Cardiac fibroblast (primary cell): ENCODE measurements at regions not wholly inside any gene's neighbourhood (a gene's known extent, or its start where the extent isn't known, plus 50 kb on each side); places are given as distances from the start of the nearest gene placed in this dataset.
"Not testable (repeated sequence)": the region's sequence is repeated elsewhere in the genome, so short reads cannot be mapped to it uniquely, and the experiment has no call there.

Source experiments
- DNase-seq, 2 donors: peaks; one replicate each; pipeline versions ENCODE4 v3.0.0 to v3.0.0-alpha.2; 2010; ENCODE audit warnings: low read depth in 2 of 2
- H3K4me3 ChIP-seq, 2 donors: replicated peaks in 1 of 2; 1 replicate in 1 of 2; 2 replicates in 1 of 2; pipeline ENCODE4 v1.5.1; 2011; ENCODE audit warnings: low read depth in 2 of 2, low read length in 2 of 2, mild to moderate bottlenecking in 2 of 2, moderate library complexity in 1 of 2
- TF ChIP-seq, protein P1 (sequence below): IDR thresholded peaks from one replicate; pipeline ENCODE4 v1.5.1; 2011; ENCODE audit warnings: low read depth, mild to moderate bottlenecking, low read length, inconsistent platforms

DNA sequence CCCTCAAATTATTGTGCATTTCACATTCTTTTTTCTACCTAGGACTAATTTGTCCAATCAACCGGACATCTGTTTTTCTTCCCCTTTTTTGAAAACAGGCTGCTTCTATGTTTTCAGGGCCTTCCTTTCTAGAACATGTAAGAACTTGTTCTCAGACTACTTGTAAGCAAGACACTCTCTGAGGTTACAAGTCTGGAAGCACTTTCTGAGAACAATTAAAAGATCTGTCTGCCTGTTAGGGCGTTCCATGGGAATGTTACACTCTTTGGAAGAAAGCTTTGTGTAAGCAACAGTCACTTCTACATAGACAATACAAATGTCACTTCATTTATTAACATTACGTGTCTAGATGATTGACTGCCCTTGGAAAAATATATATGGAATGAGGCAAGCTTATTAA, 50.9 kb upstream of the HSPB3 start:
- TF ChIP-seq, protein P1, sequence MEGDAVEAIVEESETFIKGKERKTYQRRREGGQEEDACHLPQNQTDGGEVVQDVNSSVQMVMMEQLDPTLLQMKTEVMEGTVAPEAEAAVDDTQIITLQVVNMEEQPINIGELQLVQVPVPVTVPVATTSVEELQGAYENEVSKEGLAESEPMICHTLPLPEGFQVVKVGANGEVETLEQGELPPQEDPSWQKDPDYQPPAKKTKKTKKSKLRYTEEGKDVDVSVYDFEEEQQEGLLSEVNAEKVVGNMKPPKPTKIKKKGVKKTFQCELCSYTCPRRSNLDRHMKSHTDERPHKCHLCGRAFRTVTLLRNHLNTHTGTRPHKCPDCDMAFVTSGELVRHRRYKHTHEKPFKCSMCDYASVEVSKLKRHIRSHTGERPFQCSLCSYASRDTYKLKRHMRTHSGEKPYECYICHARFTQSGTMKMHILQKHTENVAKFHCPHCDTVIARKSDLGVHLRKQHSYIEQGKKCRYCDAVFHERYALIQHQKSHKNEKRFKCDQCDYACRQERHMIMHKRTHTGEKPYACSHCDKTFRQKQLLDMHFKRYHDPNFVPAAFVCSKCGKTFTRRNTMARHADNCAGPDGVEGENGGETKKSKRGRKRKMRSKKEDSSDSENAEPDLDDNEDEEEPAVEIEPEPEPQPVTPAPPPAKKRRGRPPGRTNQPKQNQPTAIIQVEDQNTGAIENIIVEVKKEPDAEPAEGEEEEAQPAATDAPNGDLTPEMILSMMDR: no peak
- no peak for DNase-seq
- no peak overlapping the region for H3K4me3 ChIP-seq

DNA sequence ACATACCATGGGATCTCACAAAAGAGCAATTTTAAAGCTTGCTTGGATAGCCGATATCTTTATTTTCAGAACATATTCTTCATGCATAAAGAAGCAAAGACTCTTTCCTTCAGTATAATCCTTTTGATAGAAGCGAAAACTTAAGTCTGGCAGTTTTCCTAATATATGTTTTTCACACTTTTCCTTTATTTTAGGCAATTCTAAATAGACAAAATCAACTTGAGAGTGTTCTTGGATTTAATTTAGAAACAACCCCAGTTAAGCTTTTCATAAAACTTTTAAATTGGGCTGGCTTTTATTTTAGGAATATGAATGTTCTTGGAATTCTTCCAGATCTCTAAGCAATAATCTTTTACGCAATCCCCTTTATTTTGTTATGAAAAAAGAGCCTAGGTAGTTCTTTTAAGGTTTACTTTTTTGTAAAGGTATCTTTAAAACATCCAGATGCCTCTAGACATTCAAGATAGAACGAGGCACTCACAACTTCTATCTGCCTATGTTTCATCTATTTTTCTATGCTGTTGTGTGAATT, 51.5 kb upstream of the HSPB3 start:
- TF ChIP-seq, protein P1: no peak
- DNase-seq: no peak
- H3K4me3 ChIP-seq: no peak overlapping the region

DNA sequence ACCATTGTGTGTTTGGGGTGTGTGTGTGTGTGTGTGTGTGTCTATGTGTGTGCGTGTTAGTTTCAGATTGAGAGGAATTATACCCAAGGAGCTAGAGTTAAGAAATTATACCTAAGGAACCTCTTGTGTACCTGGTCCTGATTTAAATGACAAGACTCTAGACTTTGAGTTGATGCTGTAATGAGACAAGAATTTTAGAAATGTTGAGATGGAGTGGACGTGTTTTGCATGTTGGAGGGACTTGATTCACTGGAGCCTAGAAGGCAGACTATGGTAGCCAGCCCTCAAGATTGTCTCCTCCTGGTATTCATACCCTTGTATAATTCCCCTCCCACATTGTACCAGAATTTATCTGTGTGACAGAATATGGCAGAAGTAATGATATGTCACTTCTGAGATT, 52.4 kb upstream of the HSPB3 start:
- no peak overlapping the region for H3K4me3 ChIP-seq
- no peak for DNase-seq
- TF ChIP-seq, protein P1: no peak

DNA sequence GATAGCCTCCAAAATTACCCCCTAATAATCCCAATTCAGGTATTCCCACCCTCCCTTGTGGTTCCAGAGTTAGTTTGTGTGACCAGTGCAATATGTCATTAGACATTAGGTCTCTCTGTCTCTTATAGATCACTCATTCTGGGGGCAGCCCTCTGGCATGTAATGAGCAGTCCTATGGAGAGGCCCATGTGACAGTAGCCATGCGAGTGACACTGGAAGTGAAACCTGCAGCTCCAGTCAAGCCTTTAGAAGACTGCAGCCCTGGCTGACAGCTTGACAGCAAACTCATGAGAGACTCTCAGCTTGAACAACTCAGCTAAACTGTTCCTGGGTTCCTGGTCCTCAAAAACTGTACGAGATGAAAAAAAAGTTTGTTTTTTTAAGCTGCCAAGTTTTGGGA, 54.0 kb upstream of the HSPB3 start:
- DNase-seq: no peak
- TF ChIP-seq, protein P1: no peak
- H3K4me3 ChIP-seq: no peak overlapping the region

DNA sequence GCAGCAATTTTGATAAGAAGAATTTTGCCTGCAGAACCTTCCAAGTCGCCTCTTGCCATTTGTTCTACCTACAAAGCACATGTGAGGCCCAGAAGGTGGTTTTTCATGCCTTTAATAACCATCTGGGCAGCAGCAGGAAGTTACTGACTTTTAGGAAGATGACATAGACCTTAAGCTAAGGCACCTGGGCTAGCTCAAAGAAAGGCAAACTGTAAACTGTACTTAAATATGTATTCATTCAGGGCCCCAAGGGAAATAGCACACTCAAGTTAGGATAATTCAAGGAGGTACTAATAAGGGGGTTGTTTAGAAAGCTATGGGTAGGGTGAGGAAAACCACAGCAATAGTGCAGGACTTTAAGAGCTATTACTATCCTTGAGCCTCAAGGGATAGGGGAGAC, 57.3 kb upstream of the HSPB3 start:
- DNase-seq: no peak
- TF ChIP-seq, protein P1: no peak
- H3K4me3 ChIP-seq: no peak overlapping the region

DNA sequence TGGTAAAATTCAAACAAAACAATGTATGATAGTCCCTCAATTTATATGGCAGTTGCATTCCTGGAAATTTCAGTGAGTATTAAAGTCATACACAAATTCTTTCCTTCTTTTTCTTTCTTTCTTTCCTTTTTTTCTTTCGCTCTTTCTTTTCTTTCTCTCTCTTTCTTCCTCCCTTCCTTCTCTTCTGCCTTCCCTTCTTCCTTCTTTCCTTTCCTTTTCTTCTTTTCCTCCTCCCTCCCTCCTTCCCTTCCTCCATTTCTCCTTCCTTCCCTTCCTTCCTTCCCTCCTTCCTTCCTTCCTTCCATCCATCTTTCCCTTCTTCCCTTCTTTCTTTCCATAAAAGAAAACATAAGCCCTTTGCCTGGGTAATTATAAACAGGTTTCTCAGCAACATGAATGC, 58.1 kb upstream of the HSPB3 start:
- TF ChIP-seq, protein P1: no peak
- DNase-seq: no peak
- no peak overlapping the region for H3K4me3 ChIP-seq

DNA sequence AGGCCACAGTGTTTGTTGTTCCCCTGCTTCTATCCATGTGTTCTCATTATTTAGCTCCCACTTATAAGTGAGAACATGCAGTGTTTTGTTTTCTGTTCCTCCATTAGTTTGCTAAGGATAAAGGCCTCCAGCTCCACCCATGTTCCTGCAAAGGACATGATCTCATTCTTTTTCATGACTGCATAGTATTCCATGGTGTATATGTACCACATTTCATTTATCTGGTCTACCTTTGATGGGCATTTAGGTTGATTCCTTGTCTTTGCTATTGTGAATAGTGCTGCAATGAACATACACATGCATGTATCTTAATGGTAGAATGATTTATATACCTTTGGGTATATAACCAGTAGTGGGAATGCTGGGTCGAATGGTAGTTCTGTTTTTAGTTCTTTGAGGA, 62.5 kb upstream of the HSPB3 start:
- not testable (repeated sequence) for DNase-seq, H3K4me3 ChIP-seq
